PC-3 (cell line): ENCODE measurements at regions not wholly inside any gene's neighbourhood (a gene's known extent, or its start where the extent isn't known, plus 50 kb on each side); places are given as distances from the start of the nearest gene placed in this dataset.

Source experiments
- ATAC-seq: fragments of 200-7000 bp; cut with Tn5 transposase; 2 replicates; pipeline ENCODE4 v1.9.1; 2020; ENCODE audit warnings: mild to moderate bottlenecking, moderate library complexity
- BruUV-seq: library from RNA; stranded (reverse); fragments of 400-500 nt; replicated peaks from 2 replicates; lab custom pipeline; 2021; lab: Mats Ljungman, UMichigan
- CTCF ChIA-PET: fragments of 300-600 bp; sonication (Branson Sonifier 250); formaldehyde crosslinking; loops from one replicate; lab custom pipeline; 2022; ENCODE audit warnings: antibody characterized with exemption; lab: Charles Lee
- POLR2A ChIA-PET: fragments of 300-600 bp; sonication (Branson Sonifier 250); formaldehyde crosslinking; loops from one replicate; lab custom pipeline; 2022; ENCODE audit warnings: antibody characterized with exemption; ENCODE audit not compliant: unreplicated experiment; lab: Charles Lee
- DNase-seq: peaks from one replicate; pipeline ENCODE4 v3.0.0-alpha.2; 2015
- H2AFZ ChIP-seq: fragments of 300-600 bp; sonication (generic); 2 replicates; pipeline ENCODE4 v1.6.0; 2016; ENCODE audit warnings: antibody characterized with exemption, low read length
- H3F3A ChIP-seq: fragments of 300-600 bp; sonication (generic); one replicate; pipeline ENCODE4 v1.6.0; 2017; ENCODE audit warnings: antibody characterized with exemption, low read length, control low read depth, mild to moderate bottlenecking; ENCODE audit not compliant: unreplicated experiment
- H3K27ac ChIP-seq: fragments of 300-600 bp; sonication (generic); 2 replicates; pipeline ENCODE4 v1.5.1; 2016; ENCODE audit warnings: mild to moderate bottlenecking, low read length
- H3K27me3 ChIP-seq: fragments of 300-600 bp; sonication (generic); 2 replicates; pipeline ENCODE4 v1.6.1; 2016; ENCODE audit warnings: low read length, mixed read lengths
- H3K36me3 ChIP-seq: fragments of 300-600 bp; sonication (generic); 2 replicates; pipeline ENCODE4 v1.6.1; 2016; ENCODE audit warnings: low read depth, mixed run types, low read length, mixed read lengths
- H3K4me1 ChIP-seq: fragments of 300-600 bp; sonication (generic); 2 replicates; pipeline ENCODE4 v1.5.1; 2016; ENCODE audit warnings: low read length; ENCODE audit not compliant: insufficient read depth
- H3K4me2 ChIP-seq: fragments of 300-600 bp; sonication (generic); 2 replicates; pipeline ENCODE4 v1.6.0; 2016; ENCODE audit warnings: low read length
- H3K4me3 ChIP-seq: fragments of 300-600 bp; sonication (generic); 2 replicates; pipeline ENCODE4 v1.5.1; 2016; ENCODE audit warnings: mild to moderate bottlenecking, low read length, mixed read lengths
- H3K79me2 ChIP-seq: fragments of 300-600 bp; sonication (generic); 2 replicates; pipeline ENCODE4 v1.6.1; 2017; ENCODE audit warnings: low read length, mixed read lengths
- H3K9ac ChIP-seq: fragments of 300-600 bp; sonication (generic); 2 replicates; pipeline ENCODE4 v1.6.0; 2016; ENCODE audit warnings: mild to moderate bottlenecking, low read length
- H3K9me2 ChIP-seq: fragments of 300-600 bp; sonication (generic); replicated peaks from 2 replicates; pipeline ENCODE4 v1.6.1; 2016; ENCODE audit warnings: mixed run types, low read length, mixed read lengths
- H3K9me3 ChIP-seq: fragments of 300-600 bp; sonication (generic); 2 replicates; pipeline ENCODE4 v1.6.1; 2016; ENCODE audit warnings: low read length, mixed read lengths
- H4K20me1 ChIP-seq: fragments of 300-600 bp; sonication (generic); 2 replicates; pipeline ENCODE4 v1.6.1; 2016; ENCODE audit warnings: low read length, mixed read lengths
- CTCF ChIP-seq: fragments of 300-600 bp; sonication (generic); conservative IDR thresholded peaks from 2 replicates; pipeline ENCODE4 v1.5.1; 2017; ENCODE audit warnings: antibody characterized with exemption, low read depth, mild to moderate bottlenecking, low read length
- EZH2 ChIP-seq: fragments of 300-600 bp; sonication (generic); IDR thresholded peaks from one replicate; pipeline ENCODE4 v1.6.1; 2017; ENCODE audit warnings: antibody characterized with exemption, mild to moderate bottlenecking, low read length; ENCODE audit not compliant: unreplicated experiment
- EZH2phosphoT487 ChIP-seq: fragments of 300-600 bp; sonication (generic); IDR thresholded peaks from 2 replicates; pipeline ENCODE4 v1.6.1; 2018; ENCODE audit warnings: mild to moderate bottlenecking, antibody characterized with exemption, low read length, borderline replicate concordance
- intact Hi-C: fragments of 100-400 bp; cut with micrococcal nuclease; formaldehyde crosslinking; loops from 2 replicates; pipeline ENCODE4 v1.9.0; 2023

GRCh38 chr9:93372391-93372790 is 79.1 kb upstream of the FAM120A start:
- H3K4me1 ChIP-seq = no peaks in the 10 kb centered on the region
- H3K9me2 ChIP-seq = no peaks in the 10 kb centered on the region
- POLR2A ChIA-PET = no interaction called here
- DNase-seq (no peak), ATAC-seq (no peak)
- no peaks in the 10 kb centered on the region for H3K9me3 ChIP-seq
- no peaks in the 10 kb centered on the region for H4K20me1 ChIP-seq
- no peaks in the 10 kb centered on the region for H3K27me3 ChIP-seq
- intact Hi-C loops = no loop called here
- H3K27ac ChIP-seq = no peak overlapping the region
- CTCF ChIA-PET = no interaction called here
- H3K9ac ChIP-seq = no peak overlapping the region
- no peaks in the 10 kb centered on the region for H3K79me2 ChIP-seq
- H3K4me3 ChIP-seq = no peak overlapping the region
- no peaks in the 10 kb centered on the region for H3K36me3 ChIP-seq
- no peak overlapping the region for H2AFZ ChIP-seq
- no peak overlapping the region for H3K4me2 ChIP-seq
- TF ChIP-seq EZH2 (no peak), CTCF (no peak)
- no TSS peak for BruUV-seq
- H3F3A ChIP-seq = no peaks in the 10 kb centered on the region

GRCh38 chr9:93376411-93376810 is 75.1 kb upstream of the FAM120A start:
- no peaks in the 10 kb centered on the region for H3K9me2 ChIP-seq
- H3K27ac ChIP-seq = no peak overlapping the region
- no peak overlapping the region for H2AFZ ChIP-seq
- H3K79me2 ChIP-seq = no peaks in the 10 kb centered on the region
- TF ChIP-seq CTCF (no peak), EZH2 (no peak), EZH2phosphoT487 (no peak)
- H3K4me2 ChIP-seq = no peak overlapping the region
- ChIA-PET POLR2A (no interaction called here), CTCF (no interaction called here)
- no TSS peak for BruUV-seq
- H3K36me3 ChIP-seq = no peaks in the 10 kb centered on the region
- H3K4me1 ChIP-seq = no peaks in the 10 kb centered on the region
- H3F3A ChIP-seq = no peaks in the 10 kb centered on the region
- no peak overlapping the region for H3K9ac ChIP-seq
- H4K20me1 ChIP-seq = no peaks in the 10 kb centered on the region
- H3K27me3 ChIP-seq = no peaks in the 10 kb centered on the region
- DNase-seq (no peak), ATAC-seq (no peak)
- intact Hi-C loops = no loop called here
- no peaks in the 10 kb centered on the region for H3K9me3 ChIP-seq
- H3K4me3 ChIP-seq = no peak overlapping the region

GRCh38 chr9:93378276-93378675 is 73.2 kb upstream of the FAM120A start:
- POLR2A ChIA-PET = no interaction called here

More at GRCh38 chr9:93378276-93378675, 73.2 kb upstream of the FAM120A start:
- H2AFZ ChIP-seq = no peak overlapping the region
- H3K79me2 ChIP-seq = no peaks in the 10 kb centered on the region
- no peak overlapping the region for H3K27ac ChIP-seq
- no peaks in the 10 kb centered on the region for H3K4me1 ChIP-seq
- no peaks in the 10 kb centered on the region for H3K9me2 ChIP-seq
- CTCF ChIA-PET = no interaction called here
- H3K4me2 ChIP-seq = no peak overlapping the region
- intact Hi-C loops = no loop called here
- no peak overlapping the region for H3K9ac ChIP-seq
- ATAC-seq (no peak), DNase-seq (no peak)
- no peaks in the 10 kb centered on the region for H3K27me3 ChIP-seq
- H3K36me3 ChIP-seq = no peaks in the 10 kb centered on the region
- no peak overlapping the region for H3K4me3 ChIP-seq
- H4K20me1 ChIP-seq = no peaks in the 10 kb centered on the region
- H3F3A ChIP-seq = no peaks in the 10 kb centered on the region
- TF ChIP-seq EZH2 (no peak), CTCF (no peak), EZH2phosphoT487 (no peak)
- no TSS peak for BruUV-seq
- no peaks in the 10 kb centered on the region for H3K9me3 ChIP-seq
